GM19239 (cell line): ENCODE measurements at regions not wholly inside any gene's neighbourhood (a gene's known extent, or its start where the extent isn't known, plus 50 kb on each side); places are given as distances from the start of the nearest gene placed in this dataset.
"Not testable (repeated sequence)": the region's sequence is repeated elsewhere in the genome, so short reads cannot be mapped to it uniquely, and the experiment has no call there.

Source experiments
- DNase-seq: peaks from one replicate; pipeline ENCODE4 v3.0.0; 2011; ENCODE audit warnings: low spot score; ENCODE audit not compliant: insufficient read length
- FAIRE-seq: peaks from 2 replicates; lab custom pipeline; 2011; peaks lifted over from hg19 to GRCh38; lab: Jason Lieb, UNC

DNA sequence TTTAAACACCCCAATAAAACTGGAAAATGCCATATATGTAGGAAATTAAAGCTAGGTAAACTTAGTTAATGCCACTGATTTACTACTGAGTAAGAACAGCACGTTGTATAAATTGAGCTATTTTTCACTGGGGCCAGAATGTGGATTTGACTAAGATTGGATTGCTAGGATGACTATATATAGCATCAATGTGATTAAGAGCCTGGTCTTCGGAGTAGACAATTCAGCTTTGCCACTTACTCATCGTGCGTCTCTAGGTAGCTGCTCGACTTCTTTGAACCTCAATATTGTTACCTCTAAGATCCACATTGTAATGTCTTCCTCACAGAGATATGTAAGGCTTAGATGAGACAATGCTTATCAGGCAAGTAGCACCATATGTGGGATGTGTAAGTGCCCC, 462.5 kb downstream of the KLF12 start:
- no peak for FAIRE-seq

DNA sequence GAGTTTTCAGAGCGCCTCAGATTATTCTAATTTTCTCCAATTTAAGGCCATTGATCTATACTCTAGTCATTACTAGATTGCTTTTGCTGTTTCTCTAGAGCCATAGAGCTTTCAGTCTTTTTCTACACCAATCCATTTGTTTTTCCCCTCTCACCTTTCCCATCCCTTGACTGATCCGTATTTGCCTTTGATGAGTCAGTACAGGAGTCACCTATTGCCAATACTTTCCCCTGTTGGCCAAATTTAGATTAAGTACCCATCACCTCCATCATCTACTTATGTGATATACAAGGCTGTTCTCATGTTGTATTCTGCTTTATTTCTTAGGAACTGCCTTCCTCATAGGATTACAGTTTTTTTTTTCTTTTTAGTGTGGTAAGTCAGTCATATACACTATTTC, 463.2 kb downstream of the KLF12 start:
- FAIRE-seq: no peak

More for the DNA sequence above, 462.5 kb downstream of the KLF12 start:
- DNase-seq: no peak

DNA sequence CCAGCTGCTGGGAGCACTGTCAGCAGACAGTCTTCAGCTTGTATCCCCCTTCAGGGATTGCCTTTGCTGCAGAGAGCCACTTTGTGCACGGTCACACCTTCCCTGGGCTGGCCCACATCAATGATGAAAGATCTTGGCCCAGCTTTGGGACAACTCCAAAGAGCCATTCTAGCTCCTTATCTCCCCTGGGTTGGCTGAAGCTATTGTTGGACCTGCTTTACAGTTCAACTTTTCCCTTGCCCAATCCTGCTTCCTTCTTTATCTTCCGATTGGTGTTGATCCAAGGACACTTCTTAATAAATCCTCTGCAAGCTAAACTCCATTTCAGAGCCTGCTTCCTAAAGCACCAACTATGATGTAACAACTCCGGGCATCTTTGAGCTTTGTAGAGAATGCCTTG, 466.4 kb downstream of the KLF12 start:
- FAIRE-seq: no peak

More for the DNA sequence above, 463.2 kb downstream of the KLF12 start:
- no peak for DNase-seq

DNA sequence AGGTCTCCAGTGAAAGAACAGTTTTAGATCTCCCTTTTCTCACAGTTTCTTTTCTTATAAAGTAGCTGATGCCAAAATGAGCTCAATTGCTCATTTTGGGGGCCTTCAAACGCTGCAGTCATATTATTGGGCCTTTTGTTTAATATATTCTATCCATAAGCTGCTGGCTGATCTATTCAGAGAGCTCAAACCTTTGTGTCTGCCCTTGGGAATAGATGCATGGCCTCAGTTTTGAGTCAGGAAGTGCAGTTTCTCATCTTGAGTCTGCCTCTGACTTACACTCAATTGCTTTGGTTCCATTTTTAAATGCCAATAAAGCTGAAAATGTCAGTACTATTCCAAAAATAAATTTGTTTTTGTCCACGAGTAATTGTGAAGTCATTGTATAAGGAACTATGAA, 468.9 kb downstream of the KLF12 start:
- DNase-seq (no peak), FAIRE-seq (no peak)

More for the DNA sequence above, 466.4 kb downstream of the KLF12 start:
- DNase-seq: no peak

DNA sequence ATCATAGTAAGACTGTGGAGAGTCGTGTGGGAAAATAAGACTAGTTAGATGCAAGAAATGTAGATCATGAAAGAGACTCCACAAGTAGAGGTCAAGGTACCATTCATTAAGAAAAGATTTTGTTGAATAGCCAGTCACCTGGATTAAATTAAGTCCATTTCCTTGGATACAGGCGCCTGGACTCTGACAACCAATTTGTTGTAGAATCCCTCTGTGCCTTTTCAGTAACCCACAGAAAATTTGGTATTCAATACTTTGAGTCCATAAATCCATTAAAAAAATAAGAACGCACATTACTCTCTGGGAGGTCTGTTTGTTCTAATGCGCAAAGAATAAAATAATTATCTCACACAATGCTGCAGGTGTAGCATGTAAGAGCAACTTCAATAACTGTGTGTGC, 469.4 kb downstream of the KLF12 start:
- FAIRE-seq (no peak), DNase-seq (no peak)

DNA sequence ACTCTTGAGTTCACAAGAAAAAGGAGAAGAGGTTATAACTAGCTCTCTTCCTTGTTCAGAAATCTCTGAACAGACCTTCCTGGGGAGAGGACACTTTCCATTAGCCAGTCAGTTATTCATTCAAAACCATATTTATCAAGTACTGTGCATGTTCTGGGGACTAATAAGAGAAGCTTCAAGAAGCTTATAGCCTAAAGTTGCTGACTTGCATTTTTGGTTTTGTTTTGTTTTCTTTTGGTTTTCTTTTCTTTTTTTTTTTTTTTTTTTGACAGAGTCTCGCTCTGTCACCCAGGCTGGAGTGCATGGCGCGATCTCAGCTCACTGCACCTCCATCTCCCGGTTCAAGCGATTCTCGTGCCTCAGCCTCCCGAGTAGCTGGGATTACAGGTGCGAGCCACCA, 471.4 kb downstream of the KLF12 start:
- no peak for FAIRE-seq
- no peak for DNase-seq

DNA sequence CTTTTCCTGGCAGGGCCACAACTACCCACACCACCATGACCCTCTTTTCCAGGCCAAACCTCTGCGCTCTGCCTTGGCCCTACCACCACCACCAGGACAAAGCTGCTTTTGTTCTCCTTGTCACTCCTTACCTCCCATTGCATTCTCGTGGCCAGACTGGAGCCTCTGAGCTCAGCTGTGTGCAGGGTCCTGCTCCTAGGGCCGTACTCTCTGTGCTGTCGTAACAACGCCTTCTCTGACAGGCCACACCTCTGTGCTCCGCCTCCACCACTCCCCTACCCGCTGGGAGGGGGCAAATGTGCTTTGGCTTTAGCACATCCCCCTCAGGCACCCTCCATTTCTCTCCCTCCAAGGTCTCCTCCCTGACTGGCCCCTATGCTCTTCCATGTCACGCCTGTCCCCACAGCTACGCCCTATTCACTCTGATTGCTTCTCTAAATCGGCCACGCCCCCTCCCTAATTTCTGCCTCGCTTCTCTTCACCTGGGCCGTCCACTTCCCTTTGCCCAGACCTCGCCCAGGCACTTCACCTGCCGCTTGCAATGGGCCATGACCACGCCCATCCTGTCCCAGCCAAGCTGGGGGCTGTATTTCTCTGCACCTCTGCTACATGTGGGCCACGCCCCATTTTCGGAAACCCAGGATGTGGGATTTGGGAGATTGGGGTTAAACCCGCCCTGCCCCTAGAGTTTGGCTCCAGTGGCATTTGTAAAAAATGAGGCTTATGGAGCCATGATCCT, 472.3 kb downstream of the KLF12 start:
- DNase-seq: no peak

DNA sequence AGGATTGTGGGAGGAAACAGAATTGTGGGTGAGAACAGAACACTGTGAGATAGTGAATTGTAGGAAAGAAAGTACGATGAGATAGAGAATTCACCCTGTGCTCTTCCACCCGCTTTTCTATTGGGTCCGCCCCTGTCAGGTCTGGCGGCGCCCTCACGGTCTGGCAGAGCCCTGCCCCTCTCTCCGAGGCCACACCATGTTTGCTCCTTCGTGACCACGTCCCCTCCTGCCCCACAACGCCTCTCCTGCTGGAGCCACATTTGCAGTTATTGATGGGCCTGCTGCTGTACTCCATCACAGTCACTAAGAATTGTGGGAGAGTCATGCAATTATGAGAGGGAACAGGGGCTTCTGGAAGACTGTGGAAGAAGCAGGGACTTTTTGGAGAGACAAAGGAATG, 473.1 kb downstream of the KLF12 start:
- no peak for DNase-seq
- no peak for FAIRE-seq

More for the DNA sequence above, 472.3 kb downstream of the KLF12 start:
- no peak for FAIRE-seq

DNA sequence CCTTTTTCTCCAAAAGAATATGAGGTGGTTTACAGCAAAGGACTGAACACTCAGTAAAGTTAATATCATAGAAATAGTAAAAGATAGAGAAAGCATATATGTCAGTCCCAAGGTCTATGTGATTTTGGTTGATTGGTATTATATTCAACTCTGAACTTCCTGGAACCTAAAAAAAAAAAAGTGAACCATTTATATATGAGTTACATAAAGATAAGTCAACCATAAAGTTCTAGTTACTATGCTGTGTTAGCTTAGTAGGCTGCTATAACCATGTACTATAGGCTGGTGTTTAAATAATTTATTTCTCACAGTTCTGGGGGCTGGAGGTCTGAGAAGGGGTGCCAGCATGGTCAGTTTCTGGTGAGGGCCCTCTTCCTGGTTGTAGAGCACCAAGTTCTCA, 475.6 kb downstream of the KLF12 start:
- no peak for DNase-seq
- FAIRE-seq: no peak

DNA sequence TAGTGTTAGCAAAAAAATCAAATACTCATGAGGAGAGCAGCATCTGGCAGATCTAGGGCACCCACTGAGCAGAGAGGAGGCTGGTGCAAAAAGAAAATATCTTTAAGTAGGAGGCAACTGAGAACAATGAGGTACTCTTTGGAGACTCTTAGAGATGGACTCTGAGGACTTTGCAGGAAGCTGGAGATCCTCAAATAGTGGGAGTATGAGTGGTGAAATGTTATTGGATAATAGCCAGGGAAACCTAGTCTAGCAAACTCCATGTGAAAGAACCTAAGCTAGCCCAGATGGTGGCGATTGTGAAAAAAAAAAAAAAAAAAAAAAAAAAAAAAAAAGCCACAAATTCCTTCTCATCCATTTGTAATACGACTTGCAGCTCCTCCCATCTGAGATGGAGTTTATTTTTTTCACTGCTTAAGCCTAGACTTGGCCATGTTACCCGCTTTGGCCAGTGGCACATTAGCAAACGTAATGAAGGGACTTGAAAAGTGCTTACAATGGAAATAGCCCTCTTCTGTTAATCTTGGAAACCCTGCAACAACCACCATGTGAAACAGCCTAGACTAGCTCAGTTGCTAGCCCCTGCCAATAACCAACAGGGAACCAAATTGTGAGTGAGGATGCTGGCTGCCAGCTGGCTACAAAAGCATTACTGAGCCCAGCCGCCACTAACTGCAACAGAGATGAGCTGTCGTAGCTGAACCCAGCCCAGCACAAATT, 476.2 kb downstream of the KLF12 start:
- no peak for FAIRE-seq

DNA sequence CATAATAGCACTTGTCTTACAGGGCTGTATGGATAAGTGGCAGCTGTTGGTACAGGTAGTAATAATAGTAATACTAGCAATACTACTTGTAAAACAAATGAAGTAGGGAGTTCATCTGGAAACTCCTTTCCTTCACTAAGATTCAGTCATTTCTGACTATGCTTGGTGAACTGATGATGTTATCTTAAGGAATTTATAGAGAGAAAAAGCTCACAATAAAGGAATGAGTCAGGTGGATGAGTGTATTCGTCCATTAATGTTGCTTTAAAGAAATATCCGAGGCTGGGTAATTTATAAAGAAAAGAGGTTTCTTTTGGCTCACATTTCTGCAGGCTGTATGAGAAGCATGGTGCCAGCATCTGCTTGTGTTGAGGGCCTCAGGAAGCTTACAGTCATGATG, 477.3 kb downstream of the KLF12 start:
- FAIRE-seq: no peak

More for the DNA sequence above, 476.2 kb downstream of the KLF12 start:
- no peak for DNase-seq

DNA sequence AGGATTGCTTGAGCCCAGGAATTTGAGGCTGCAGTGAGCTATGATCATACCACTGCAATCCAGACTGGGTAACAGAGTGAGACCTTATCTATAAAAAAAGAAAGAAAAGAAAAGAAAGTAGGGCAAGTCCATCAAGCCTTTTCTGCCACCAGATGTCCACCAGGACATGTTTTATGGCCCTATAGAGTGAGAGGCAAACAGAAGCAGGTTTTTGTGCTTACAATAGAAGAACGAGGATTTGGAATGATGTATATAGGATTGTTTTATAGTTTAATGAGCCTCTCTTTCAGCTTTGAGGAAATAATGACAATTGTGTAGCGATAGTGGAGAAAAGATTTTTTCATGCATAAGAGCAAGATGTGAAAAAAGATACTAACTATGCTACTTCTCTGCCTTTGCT, 480.5 kb downstream of the KLF12 start:
- DNase-seq: no peak
- FAIRE-seq: no peak

More for the DNA sequence above, 477.3 kb downstream of the KLF12 start:
- no peak for DNase-seq

DNA sequence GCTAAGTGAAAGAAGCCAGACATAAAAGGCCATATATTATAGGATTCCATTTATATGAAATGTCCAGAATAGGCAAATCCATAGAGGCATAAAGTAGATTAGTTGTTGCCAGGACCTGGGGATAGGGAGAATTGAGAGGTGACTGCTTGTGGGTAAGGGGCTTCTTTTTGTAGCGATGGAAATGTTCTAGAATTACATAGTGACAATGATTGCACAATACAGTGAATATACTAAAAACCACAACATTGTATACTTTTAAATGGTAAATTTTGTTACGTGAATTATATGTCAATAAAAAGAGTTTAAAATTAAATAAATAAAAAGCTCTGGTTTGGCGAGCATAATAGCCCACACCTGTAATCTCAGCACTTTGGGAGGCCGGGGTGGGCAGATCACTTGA, 486.8 kb downstream of the KLF12 start:
- DNase-seq: no peak
- FAIRE-seq: no peak

DNA sequence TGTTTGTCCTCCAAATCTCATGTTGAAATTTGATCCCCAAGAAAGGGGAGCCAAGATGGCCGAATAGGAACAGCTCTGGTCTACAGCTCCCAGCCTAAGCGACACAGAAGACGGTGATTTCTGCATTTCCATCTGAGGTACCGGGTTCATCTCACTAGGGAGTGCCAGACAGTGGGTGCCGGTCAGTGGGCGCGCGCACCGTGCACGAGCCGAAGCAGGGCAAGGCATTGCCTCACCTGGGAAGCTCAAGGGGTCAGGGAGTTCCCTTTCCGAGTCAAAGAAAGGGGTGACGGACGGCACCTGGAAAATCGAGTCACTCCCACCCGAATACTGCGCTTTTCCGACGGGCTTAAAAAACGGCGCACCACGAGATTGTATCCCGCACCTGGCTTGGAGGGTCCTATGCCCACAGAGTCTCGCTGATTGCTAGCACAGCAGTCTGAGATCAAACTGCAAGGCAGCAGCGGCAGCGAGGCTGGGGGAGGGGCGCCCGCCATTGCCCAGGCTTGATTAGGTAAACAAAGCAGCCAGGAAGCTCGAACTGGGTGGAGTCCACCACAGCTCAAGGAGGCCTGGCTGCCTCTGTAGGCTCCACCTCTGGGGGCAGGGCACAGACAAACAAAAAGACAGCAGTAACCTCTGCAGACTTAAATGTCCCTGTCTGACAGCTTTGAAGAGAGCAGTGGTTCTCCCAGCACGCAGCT, 493.6 kb downstream of the KLF12 start:
- not testable (repeated sequence) for FAIRE-seq, DNase-seq

DNA sequence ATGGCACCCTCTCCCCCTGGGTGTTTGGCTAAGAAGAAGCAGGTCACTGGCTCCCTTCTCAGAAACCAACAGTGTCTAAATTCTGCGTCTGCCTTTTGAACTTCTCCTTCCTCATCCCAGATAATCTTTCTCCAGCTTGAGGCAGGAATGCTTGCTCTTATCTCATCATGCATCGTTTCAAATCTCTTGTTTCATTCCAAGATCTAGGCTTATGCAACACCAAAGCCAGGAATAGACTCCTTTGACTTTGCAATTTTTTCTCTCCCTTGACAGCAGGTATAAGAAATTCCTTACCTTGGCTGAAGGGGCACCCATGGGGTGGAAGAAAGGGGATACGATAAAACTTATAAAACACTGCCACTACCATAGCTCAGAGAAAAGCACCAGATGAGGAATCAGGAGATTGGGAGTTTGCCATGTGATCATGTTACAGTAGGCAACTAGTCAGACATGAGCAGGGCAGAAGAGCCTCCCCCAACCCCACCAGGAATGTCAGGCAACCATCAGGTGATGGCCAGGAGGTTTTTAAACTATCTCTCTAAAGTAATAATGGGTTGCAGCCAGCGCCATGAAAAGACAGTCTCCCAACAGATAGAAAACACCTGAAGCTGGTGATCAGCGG, 498.9 kb downstream of the KLF12 start:
- FAIRE-seq (no peak), DNase-seq (no peak)

DNA sequence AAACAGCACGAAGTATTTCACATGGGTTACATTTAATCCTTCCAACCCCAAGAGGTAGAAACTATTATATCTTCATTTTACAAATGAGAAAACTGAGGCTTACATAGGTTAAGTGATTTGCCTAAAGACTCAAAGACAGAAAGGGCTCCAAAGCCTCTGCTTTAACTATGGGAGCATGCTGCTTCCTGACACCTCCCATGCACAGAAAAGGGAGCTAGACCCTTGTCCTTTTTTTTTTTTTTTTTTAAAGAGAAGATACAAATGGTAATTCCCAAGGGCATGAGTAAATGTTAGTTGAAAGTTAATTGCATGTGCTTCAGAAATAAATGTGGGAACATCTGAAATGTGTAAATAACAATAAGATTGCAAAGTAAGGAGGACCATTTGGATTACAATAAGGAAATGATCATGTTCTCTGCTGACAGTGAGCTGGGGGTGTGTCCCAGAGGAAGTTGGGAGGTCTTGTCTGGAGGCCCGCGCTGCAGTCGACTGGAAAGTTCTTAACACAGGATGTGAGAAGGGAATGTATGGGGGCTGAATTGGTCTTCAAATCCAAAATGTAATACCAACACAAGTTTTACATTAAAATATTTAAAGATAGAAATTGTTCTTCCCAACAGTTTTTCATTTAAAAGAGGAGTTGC, 500.3 kb downstream of the KLF12 start:
- FAIRE-seq (no peak), DNase-seq (no peak)

DNA sequence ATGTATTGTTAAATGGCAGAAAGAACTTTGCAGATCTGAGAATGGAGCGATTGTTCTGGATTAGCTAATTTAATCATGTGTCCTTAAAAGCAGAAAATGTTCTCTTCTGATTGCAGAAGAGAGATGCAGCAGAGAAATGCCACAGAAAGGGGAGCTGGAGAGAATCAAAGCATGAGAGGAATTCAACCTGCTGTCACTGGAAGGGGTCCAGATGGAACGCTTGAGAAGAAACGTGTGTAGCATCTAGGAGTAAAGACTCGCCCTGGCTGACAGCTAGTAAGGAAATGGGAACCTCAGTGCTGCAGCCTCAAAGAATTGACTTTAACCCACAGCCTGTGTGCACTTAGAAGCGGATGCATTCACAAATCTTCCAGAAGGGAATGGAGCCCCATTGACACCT, 502.8 kb downstream of the KLF12 start:
- no peak for DNase-seq

DNA sequence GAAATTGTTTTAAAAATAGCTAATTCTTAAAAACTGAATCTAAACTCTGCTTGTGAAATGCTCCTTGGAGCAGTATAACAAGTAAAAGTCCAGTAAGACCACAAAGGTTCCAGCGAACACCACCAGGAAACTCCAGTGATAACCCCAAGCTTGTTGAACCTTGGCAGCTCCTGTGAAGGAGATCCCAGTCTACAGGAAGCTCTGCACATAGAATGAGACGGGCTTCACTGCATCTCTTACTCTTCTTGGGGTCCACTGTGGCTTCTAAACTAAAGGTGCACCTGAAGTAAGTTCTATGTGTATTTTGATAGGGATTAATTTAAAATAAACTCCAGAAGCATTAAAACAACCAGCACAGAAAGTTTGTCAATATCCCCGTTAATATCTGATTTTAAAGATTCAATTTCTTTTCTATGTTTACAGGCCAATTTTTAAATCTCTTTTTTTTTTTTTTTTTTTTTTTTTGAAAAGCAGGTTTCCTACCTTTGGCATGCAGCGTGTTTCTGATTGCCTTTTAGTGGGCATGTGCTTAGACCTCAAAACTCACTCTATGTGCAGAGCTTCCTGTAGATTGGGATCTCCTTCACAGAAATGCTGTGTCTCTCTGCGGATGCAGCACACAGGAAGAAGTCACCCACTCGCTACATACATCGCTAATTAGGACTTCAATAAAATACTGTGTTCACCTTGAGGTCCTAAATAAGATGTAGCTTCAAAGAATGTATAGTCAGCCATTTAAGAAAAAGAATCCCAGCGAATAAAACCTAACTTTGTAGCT, 508.5 kb downstream of the KLF12 start:
- FAIRE-seq: no peak

More for the DNA sequence above, 502.8 kb downstream of the KLF12 start:
- no peak for FAIRE-seq

DNA sequence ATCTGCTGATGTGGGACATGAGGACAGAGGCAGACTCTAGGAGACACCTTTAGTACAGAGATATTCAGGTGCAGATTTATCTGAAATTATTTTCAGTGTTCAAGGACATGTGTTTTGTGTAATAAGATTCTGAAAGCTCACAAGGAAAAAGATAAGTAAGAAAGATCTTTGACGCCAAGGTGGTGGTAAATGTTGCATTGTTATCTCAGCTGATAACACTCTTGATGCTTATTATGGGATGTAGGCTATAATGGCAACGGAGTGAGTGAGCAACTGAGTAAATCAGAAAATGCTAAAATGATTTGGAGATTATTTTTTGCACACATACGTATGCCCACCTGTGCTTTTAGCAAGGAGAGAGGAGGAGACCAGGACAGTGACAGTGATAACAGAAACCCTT, 510.9 kb downstream of the KLF12 start:
- no peak for DNase-seq
- FAIRE-seq: no peak

More for the DNA sequence above, 508.5 kb downstream of the KLF12 start:
- DNase-seq: no peak
